GM23338 (cell line): ENCODE measurements at regions not wholly inside any gene's neighbourhood (a gene's known extent, or its start where the extent isn't known, plus 50 kb on each side); places are given as distances from the start of the nearest gene placed in this dataset.

Source experiments
- ATAC-seq: fragments of 200-7000 bp; cut with Tn5 transposase; 3 replicates; pipeline ENCODE4 v1.9.1; 2020
- DNase-seq: peaks from one replicate; pipeline ENCODE4 v3.0.0-alpha.2; 2015; ENCODE audit warnings: low spot score
- H2AFZ ChIP-seq: fragments of 200-600 bp; sonication (generic); 2 replicates; pipeline ENCODE4 v1.8.0; 2016; ENCODE audit warnings: antibody characterized with exemption, mild to moderate bottlenecking, moderate library complexity
- H3F3A ChIP-seq: fragments of 200-600 bp; sonication (generic); replicated peaks from 2 replicates; pipeline ENCODE4 v1.8.0; 2017; ENCODE audit warnings: antibody characterized with exemption, mixed run types, low read depth
- H3K27ac ChIP-seq: fragments of 200-600 bp; sonication (generic); 2 replicates; pipeline ENCODE4 v1.6.1; 2016; ENCODE audit warnings: low read depth
- H3K27me3 ChIP-seq: fragments of 200-600 bp; sonication (generic); 2 replicates; pipeline ENCODE4 v1.8.0; 2016; ENCODE audit warnings: mild to moderate bottlenecking, mixed run types, moderate library complexity; ENCODE audit not compliant: insufficient read depth
- H3K36me3 ChIP-seq: fragments of 200-600 bp; sonication (generic); 2 replicates; pipeline ENCODE4 v1.8.0; 2016; ENCODE audit warnings: mild to moderate bottlenecking; ENCODE audit not compliant: insufficient read depth
- H3K4me1 ChIP-seq: fragments of 200-600 bp; sonication (generic); 2 replicates; pipeline ENCODE4 v1.8.0; 2016; ENCODE audit warnings: mild to moderate bottlenecking, moderate library complexity; ENCODE audit not compliant: insufficient read depth
- H3K4me2 ChIP-seq: fragments of 200-600 bp; sonication (generic); 2 replicates; pipeline ENCODE4 v1.7.1; 2017; ENCODE audit warnings: mixed run types
- H3K4me3 ChIP-seq: fragments of 200-600 bp; sonication (generic); 2 replicates; pipeline ENCODE4 v1.6.1; 2016; ENCODE audit warnings: mixed run types
- H3K79me2 ChIP-seq: fragments of 200-600 bp; sonication (generic); replicated peaks from 2 replicates; pipeline ENCODE4 v1.8.0; 2017; ENCODE audit warnings: mild to moderate bottlenecking; ENCODE audit not compliant: insufficient read depth
- H3K9me2 ChIP-seq: fragments of 200-600 bp; sonication (generic); 2 replicates; pipeline ENCODE4 v1.8.0; 2017; ENCODE audit not compliant: insufficient read depth
- H4K20me1 ChIP-seq: fragments of 200-600 bp; sonication (generic); replicated peaks from 2 replicates; pipeline ENCODE4 v1.8.0; 2017; ENCODE audit warnings: mild to moderate bottlenecking; ENCODE audit not compliant: insufficient read depth
- H3K27ac Mint-ChIP-seq: 2 replicates; pipeline ENCODE4 v1.8.0; 2020; ENCODE audit warnings: inconsistent platforms, mild to moderate bottlenecking, moderate library complexity, mixed read lengths
- H3K27me3 Mint-ChIP-seq: 3 replicates; pipeline ENCODE4 v1.8.0; 2022; ENCODE audit warnings: low read depth, mild to moderate bottlenecking, moderate library complexity, mixed read lengths, inconsistent platforms; ENCODE audit not compliant: insufficient read depth, poor library complexity
- H3K36me3 Mint-ChIP-seq: 3 replicates; pipeline ENCODE4 v1.8.0; 2021; ENCODE audit warnings: low read depth, mild to moderate bottlenecking, inconsistent platforms, moderate library complexity, mixed read lengths
- H3K4me1 Mint-ChIP-seq: 3 replicates; pipeline ENCODE4 v1.8.0; 2020; ENCODE audit warnings: mild to moderate bottlenecking, inconsistent platforms, mixed read lengths
- H3K4me3 Mint-ChIP-seq: 3 replicates; pipeline ENCODE4 v1.8.0; 2021; ENCODE audit warnings: moderate library complexity, mild to moderate bottlenecking, inconsistent platforms, mixed read lengths
- H3K9me3 Mint-ChIP-seq: 3 replicates; pipeline ENCODE4 v1.8.0; 2020; ENCODE audit warnings: moderate library complexity, mild to moderate bottlenecking, inconsistent platforms, mixed read lengths
- CREB1 ChIP-seq: fragments of 250-450 bp; sonication (Bioruptor Pico); IDR thresholded peaks from 2 replicates; pipeline ENCODE4 v1.5.0; 2020; ENCODE audit warnings: low read depth, mild to moderate bottlenecking, moderate library complexity
- CTCF ChIP-seq, 2 experiments: fragments of 200-600 bp in 1 of 2; sonication (generic) in 1 of 2; conservative IDR thresholded peaks; 2 replicates each; pipeline versions ENCODE4 v1.5.1 to v1.6.1; 2016 to 2017; ENCODE audit warnings: antibody characterized with exemption in 2 of 2, low read depth in 2 of 2, mild to moderate bottlenecking in 2 of 2, moderate library complexity in 1 of 2
- ETS1 ChIP-seq: IDR thresholded peaks from 2 replicates; pipeline ENCODE4 v1.6.1; 2016; ENCODE audit warnings: antibody characterized with exemption
- EZH2 ChIP-seq: fragments of 200-600 bp; sonication (generic); IDR thresholded peaks from one replicate; pipeline ENCODE4 v1.8.0; 2017; ENCODE audit warnings: antibody characterized with exemption, mild to moderate bottlenecking, low read depth; ENCODE audit not compliant: unreplicated experiment
- JUNB ChIP-seq: IDR thresholded peaks from one replicate; pipeline ENCODE4 v1.6.1; 2016; ENCODE audit warnings: antibody characterized with exemption; ENCODE audit not compliant: unreplicated experiment
- REST ChIP-seq: IDR thresholded peaks from one replicate; pipeline ENCODE4 v1.6.1; 2018; ENCODE audit warnings: antibody characterized with exemption; ENCODE audit not compliant: unreplicated experiment
- ZNF114 ChIP-seq: fragments of 250-450 bp; sonication (Bioruptor Pico); IDR thresholded peaks from 2 replicates; pipeline ENCODE4 v1.5.0; 2020; ENCODE audit warnings: mild to moderate bottlenecking, moderate library complexity
- ZNF331 ChIP-seq: fragments of 250-450 bp; sonication (Bioruptor Pico); IDR thresholded peaks from 2 replicates; pipeline ENCODE4 v1.5.0; 2020; ENCODE audit warnings: low read depth, mild to moderate bottlenecking, moderate library complexity
- ZNF462 ChIP-seq: fragments of 250-450 bp; sonication (Bioruptor Pico); IDR thresholded peaks from 2 replicates; pipeline ENCODE4 v1.5.0; 2020; ENCODE audit warnings: mild to moderate bottlenecking, moderate library complexity

- TF ChIP-seq ZNF462 (CRISPR knock-in tag) = no peak
- TF ChIP-seq ETS1 = no peak
- TF ChIP-seq CREB1 (CRISPR knock-in tag) = no peak
- TF ChIP-seq ZNF114 (CRISPR knock-in tag) = no peak
- TF ChIP-seq CTCF (conservative IDR thresholded peaks at IDR 0.05; ENCODE audit: low read depth in 2 of 2) = no peak
These were observed 178.2 kb downstream of the FAT4 start (continued) for GRCh38 chr4:125492957-125493356.

- Histone ChIP-seq H3K36me3 (no peaks in the 10 kb centered on the region), H3K9me2 (0 out of 2 replicates have a peak, but pooled peaks cover 7% of the 10 kb centered on the region), H3F3A (no peaks in the 10 kb centered on the region), H3K27ac (no peak overlapping the region), H4K20me1 (no peaks in the 10 kb centered on the region), H3K4me3 (no peak overlapping the region), H3K79me2 (no peaks in the 10 kb centered on the region), H2AFZ (no peak overlapping the region), H3K4me1 (peaks cover 13% of the 10 kb centered on the region), H3K4me2 (no peak overlapping the region), H3K27me3 (no peaks in the 10 kb centered on the region)
- DNase-seq (no peak), ATAC-seq (no peak)
- no peak overlapping the region for H3K4me3 Mint-ChIP-seq
- H3K27me3 Mint-ChIP-seq = no peaks in the 10 kb centered on the region
- peaks cover 7% of the 10 kb centered on the region for H3K4me1 Mint-ChIP-seq
- no peaks in the 10 kb centered on the region for H3K36me3 Mint-ChIP-seq
- H3K9me3 Mint-ChIP-seq = no peaks in the 10 kb centered on the region
- no peak overlapping the region for H3K27ac Mint-ChIP-seq
- TF ChIP-seq ZNF331 (no peak), REST (no peak), ZNF114 (CRISPR knock-in tag) (no peak), EZH2 (no peak), CTCF (conservative IDR thresholded peaks at IDR 0.05; ENCODE audit: low read depth in 2 of 2) (no peak), JUNB (no peak)
These were observed 183.1 kb downstream of the FAT4 start for GRCh38 chr4:125497861-125498260.
